GM21529 (cell line): ENCODE measurements at regions not wholly inside any gene's neighbourhood (a gene's known extent, or its start where the extent isn't known, plus 50 kb on each side); places are given as distances from the start of the nearest gene placed in this dataset.
"Not testable (repeated sequence)": the region's sequence is repeated elsewhere in the genome, so short reads cannot be mapped to it uniquely, and the experiment has no call there.

Source experiments
- ATAC-seq: cut with Tn5 transposase; IDR thresholded peaks from one replicate; pipeline ENCODE4 v1.9.1; 2021; ENCODE audit not compliant: unreplicated experiment

- ATAC-seq = no peak
These were observed 63.0 kb downstream of the HOXA1 start for GRCh38 chr7:27032839-27033238.

- ATAC-seq = peak; percentile 95
These were observed 64.3 kb downstream of the HOXA1 start for GRCh38 chr7:27031289-27032172.

- no peak for ATAC-seq
These were observed 65.3 kb downstream of the HOXA1 start for GRCh38 chr7:27030393-27031050.

GRCh38 chr7:27025270-27025669, 70.5 kb downstream of the HOXA1 start:
- ATAC-seq = no peak

GRCh38 chr7:27010068-27010467, 85.7 kb downstream of the HOXA1 start:
- ATAC-seq = no peak

- ATAC-seq = no peak
These were observed 95.3 kb downstream of the HOXA1 start for GRCh38 chr7:27000496-27000895.

GRCh38 chr7:26998284-26998683, 97.5 kb downstream of the HOXA1 start:
- not testable (repeated sequence) for ATAC-seq

GRCh38 chr7:26995666-26996065, 100.1 kb downstream of the HOXA1 start:
- no peak for ATAC-seq

- ATAC-seq = no peak
These were observed 101.7 kb downstream of the HOXA1 start for GRCh38 chr7:26993816-26994810.

- ATAC-seq = no peak
These were observed 103.1 kb downstream of the HOXA1 start for GRCh38 chr7:26992670-26993069.

- no peak for ATAC-seq
These were observed 104.0 kb downstream of the HOXA1 start for GRCh38 chr7:26991796-26992195.

GRCh38 chr7:26989897-26990670, 105.7 kb downstream of the HOXA1 start:
- no peak for ATAC-seq

- no peak for ATAC-seq
These were observed 106.9 kb downstream of the HOXA1 start for GRCh38 chr7:26988836-26989374.

GRCh38 chr7:26987338-26987737, 108.5 kb downstream of the HOXA1 start:
- no peak for ATAC-seq

GRCh38 chr7:26978146-26978545, 113.8 kb upstream of the SKAP2 start:
- no peak for ATAC-seq

- ATAC-seq = no peak
These were observed 112.5 kb upstream of the SKAP2 start for GRCh38 chr7:26976840-26977239.

- ATAC-seq = not testable (repeated sequence)
These were observed 107.5 kb upstream of the SKAP2 start for GRCh38 chr7:26971924-26972323.

GRCh38 chr7:26965724-26966123, 101.3 kb upstream of the SKAP2 start:
- no peak for ATAC-seq

GRCh38 chr7:26964156-26964808, 99.9 kb upstream of the SKAP2 start:
- no peak for ATAC-seq

GRCh38 chr7:26959290-26959689, 94.9 kb upstream of the SKAP2 start:
- no peak for ATAC-seq
